Neural cell (in vitro differentiated cells): ENCODE measurements at regions not wholly inside any gene's neighbourhood (a gene's known extent, or its start where the extent isn't known, plus 50 kb on each side); places are given as distances from the start of the nearest gene placed in this dataset.
"Not testable (repeated sequence)": the region's sequence is repeated elsewhere in the genome, so short reads cannot be mapped to it uniquely, and the experiment has no call there.

Experiments
- H2AFZ ChIP-seq: fragments of 200-600, 300-800 bp; sonication (generic), shearing (Covaris generic); 2 replicates; pipeline ENCODE4 v1.6.0; 2014; ENCODE audit warnings: low read depth, mild to moderate bottlenecking, antibody characterized with exemption, low read length, moderate library complexity
- H3F3A ChIP-seq: fragments of 200-600 bp; shearing (Covaris generic); 2 replicates; pipeline ENCODE4 v1.6.1; 2016; ENCODE audit warnings: mild to moderate bottlenecking, moderate library complexity, mixed read lengths, antibody characterized with exemption, low read length; ENCODE audit not compliant: insufficient read depth, poor library complexity, severe bottlenecking
- H3K27ac ChIP-seq: fragments of 200-600, 300-800 bp; sonication (generic), shearing (Covaris generic); 2 replicates; pipeline ENCODE4 v1.5.1; 2014; ENCODE audit warnings: mild to moderate bottlenecking, low read length, moderate library complexity
- H3K27me3 ChIP-seq: fragments of 300-800, 200-600 bp; sonication (generic), shearing (Covaris generic); 2 replicates; pipeline ENCODE4 v1.6.0; 2014; ENCODE audit warnings: mild to moderate bottlenecking, low read depth, low read length, moderate library complexity; ENCODE audit not compliant: insufficient read depth
- H3K36me3 ChIP-seq: fragments of 300-800, 200-600 bp; sonication (generic), shearing (Covaris generic); 2 replicates; pipeline ENCODE4 v1.5.1; 2014; ENCODE audit warnings: mild to moderate bottlenecking, antibody characterized with exemption, low read length, moderate library complexity; ENCODE audit not compliant: insufficient read depth
- H3K4me2 ChIP-seq: fragments of 300-800, 200-600 bp; sonication (generic), shearing (Covaris generic); 2 replicates; pipeline ENCODE4 v1.6.0; 2014; ENCODE audit warnings: mild to moderate bottlenecking, low read length
- H3K4me3 ChIP-seq: fragments of 300-800, 200-600 bp; sonication (generic), shearing (Covaris generic); 2 replicates; pipeline ENCODE4 v1.5.1; 2014; ENCODE audit warnings: mild to moderate bottlenecking, low read length, moderate library complexity
- H3K79me2 ChIP-seq: fragments of 200-600 bp; shearing (Covaris generic); replicated peaks from 2 replicates; pipeline ENCODE4 v1.6.0; 2014; ENCODE audit warnings: mild to moderate bottlenecking, low read length, moderate library complexity; ENCODE audit not compliant: insufficient read depth
- H3K9ac ChIP-seq: fragments of 300-800, 200-600 bp; sonication (generic), shearing (Covaris generic); 2 replicates; pipeline ENCODE4 v1.6.1; 2016; ENCODE audit warnings: mild to moderate bottlenecking, low read length, mixed read lengths
- H3K9me2 ChIP-seq: fragments of 200-600 bp; shearing (Covaris generic); 2 replicates; pipeline ENCODE4 v1.6.1; 2016; ENCODE audit warnings: mild to moderate bottlenecking, low read length, mixed read lengths; ENCODE audit not compliant: insufficient read depth
- H3K9me3 ChIP-seq: fragments of 200-600, 300-800 bp; sonication (generic), shearing (Covaris generic); 2 replicates; pipeline ENCODE4 v1.6.1; 2016; ENCODE audit warnings: mild to moderate bottlenecking, mixed run types, low read length, moderate library complexity, mixed read lengths
- H4K20me1 ChIP-seq: fragments of 200-600 bp; shearing (Covaris generic); 2 replicates; pipeline ENCODE4 v1.6.1; 2016; ENCODE audit warnings: mild to moderate bottlenecking, mixed run types; ENCODE audit not compliant: insufficient read depth

DNA sequence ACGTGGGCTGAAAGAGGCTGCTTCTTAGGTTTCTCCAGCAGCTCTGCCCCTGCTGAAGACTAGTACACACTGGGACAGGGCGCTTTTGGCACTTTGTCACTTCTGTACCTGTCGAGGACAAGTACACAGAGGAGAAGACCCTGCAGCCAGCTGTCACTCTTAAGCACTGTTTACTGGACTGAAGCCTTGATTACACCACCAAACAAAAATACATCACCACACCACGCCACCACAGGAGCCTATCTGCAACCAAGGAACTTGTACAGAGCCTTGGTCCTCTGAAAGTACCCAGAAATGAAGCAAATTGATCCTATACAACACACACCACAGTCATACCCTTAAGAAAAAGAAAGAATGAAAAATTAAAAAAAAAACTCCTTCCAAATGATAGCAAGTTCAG lies 1509.5 kb upstream of the TPTE start:
- not testable (repeated sequence) for H3K9ac ChIP-seq, H3K79me2 ChIP-seq, H3K36me3 ChIP-seq, H3K4me2 ChIP-seq, H3K9me2 ChIP-seq, H2AFZ ChIP-seq, H3K4me3 ChIP-seq, H3K27me3 ChIP-seq, H3K27ac ChIP-seq, H4K20me1 ChIP-seq, H3F3A ChIP-seq
- peaks cover 27% of the 10 kb centered on the region for H3K9me3 ChIP-seq

DNA sequence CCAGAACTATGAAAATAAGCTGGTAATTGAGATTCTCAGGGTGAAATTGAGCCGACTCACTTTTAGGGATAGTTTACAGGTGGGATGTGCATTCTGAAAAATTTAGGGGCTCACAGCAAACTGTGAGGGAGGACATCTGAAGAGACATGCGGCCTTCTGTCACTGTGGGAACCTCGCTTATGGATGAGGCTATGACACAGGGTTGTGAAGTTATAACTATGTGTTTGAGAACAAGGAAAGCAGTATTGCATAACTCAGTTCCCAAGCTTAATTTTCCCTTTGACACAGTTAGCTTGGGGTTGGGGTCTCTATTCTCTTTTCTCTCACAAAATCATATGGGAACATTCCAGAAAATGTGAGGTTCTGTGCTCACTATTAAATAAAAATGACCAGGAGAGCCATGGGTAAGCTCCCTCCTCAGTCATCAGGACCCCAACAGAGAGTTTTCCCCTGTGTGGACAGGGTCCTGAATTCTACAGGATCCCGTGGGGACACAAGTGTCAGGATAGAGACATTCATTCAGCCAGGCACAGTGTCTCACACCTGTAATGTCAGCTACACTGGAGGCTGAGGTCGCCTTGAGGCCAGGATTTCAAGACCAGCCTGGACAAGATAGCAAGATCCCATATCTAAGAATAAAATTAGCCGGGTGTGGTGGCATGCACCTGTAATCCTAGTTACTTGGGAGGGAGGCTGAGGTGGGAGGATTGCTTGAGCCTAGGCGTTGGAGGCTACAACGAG lies 1507.7 kb upstream of the TPTE start:
- not testable (repeated sequence) for H4K20me1 ChIP-seq, H3F3A ChIP-seq, H3K27ac ChIP-seq, H3K36me3 ChIP-seq, H3K4me3 ChIP-seq, H2AFZ ChIP-seq, H3K9ac ChIP-seq, H3K79me2 ChIP-seq, H3K27me3 ChIP-seq, H3K4me2 ChIP-seq, H3K9me2 ChIP-seq
- peaks cover 23% of the 10 kb centered on the region for H3K9me3 ChIP-seq

DNA sequence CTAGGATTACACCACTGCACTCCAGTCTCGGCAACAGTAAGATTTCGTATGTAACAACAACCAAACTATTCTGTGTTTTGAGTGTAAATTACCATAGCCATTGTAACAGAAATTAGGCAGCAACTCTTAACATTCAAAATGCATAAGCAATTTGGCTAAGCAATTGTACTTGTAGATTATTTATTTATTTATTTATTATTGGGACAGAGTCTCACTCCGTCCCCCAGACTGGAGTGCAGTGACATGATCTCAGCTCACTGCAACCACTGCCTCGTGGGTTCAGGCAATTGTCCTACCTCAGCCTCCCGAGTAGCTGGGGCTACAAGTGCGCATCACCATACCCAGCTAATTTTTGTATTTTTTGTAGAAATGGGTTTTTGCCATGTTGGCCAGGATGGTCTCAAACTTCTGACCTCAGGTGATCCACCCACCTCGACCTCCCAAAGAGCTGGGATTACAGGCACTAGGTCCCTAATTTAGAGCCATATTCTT lies 1507.1 kb upstream of the TPTE start:
- not testable (repeated sequence) for H3K9me2 ChIP-seq

DNA sequence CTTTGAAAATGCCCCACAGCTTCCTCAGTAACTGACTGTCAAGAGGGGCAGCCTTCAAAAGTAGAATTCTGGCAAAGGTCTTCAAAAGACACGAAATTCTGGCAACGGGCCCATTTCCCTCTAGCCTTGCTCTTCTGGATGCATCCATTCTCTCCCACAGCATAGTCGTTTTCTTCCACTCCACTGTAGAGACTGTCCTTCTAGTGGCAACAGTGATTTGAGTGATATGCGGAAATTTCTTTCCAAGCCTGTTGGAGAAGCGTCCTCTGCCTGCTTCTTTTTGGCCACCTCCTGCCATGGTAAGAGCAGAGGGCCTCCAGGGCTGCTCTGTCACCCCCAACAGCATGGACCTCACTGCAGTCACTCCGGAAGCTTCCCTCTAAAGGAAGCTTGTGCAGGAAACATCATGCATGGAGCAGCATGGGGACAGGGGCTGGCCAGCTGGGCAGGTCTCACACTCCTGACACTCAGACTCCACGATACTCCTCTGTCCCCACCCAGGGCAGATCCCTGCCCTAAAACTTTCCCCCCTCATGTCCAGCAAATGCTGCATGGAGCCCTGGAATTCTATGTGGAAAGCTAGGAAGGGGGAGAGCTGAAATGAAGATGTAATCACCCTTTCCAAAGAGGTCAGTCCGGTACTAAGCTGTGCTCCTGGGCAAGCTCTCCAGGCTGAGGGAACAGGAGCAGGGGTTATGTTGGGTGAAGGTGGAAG lies 1505.7 kb upstream of the TPTE start:
- H4K20me1 ChIP-seq, H2AFZ ChIP-seq, H3K9me2 ChIP-seq, H3K4me3 ChIP-seq, H3K9ac ChIP-seq, H3K79me2 ChIP-seq, H3K4me2 ChIP-seq, H3K36me3 ChIP-seq, H3F3A ChIP-seq, H3K27me3 ChIP-seq, H3K27ac ChIP-seq: not testable (repeated sequence)
- H3K9me3 ChIP-seq: peaks cover 17% of the 10 kb centered on the region

More for the DNA sequence above, 1507.1 kb upstream of the TPTE start:
- peaks cover 17% of the 10 kb centered on the region for H3K9me3 ChIP-seq
- H3K27ac ChIP-seq, H3K27me3 ChIP-seq, H3K36me3 ChIP-seq, H3K79me2 ChIP-seq, H3K4me2 ChIP-seq, H2AFZ ChIP-seq, H3F3A ChIP-seq, H3K4me3 ChIP-seq, H4K20me1 ChIP-seq, H3K9ac ChIP-seq: not testable (repeated sequence)

GRCh38 chr21:9017206-9017605 lies 1504.2 kb upstream of the TPTE start:
- not testable (repeated sequence) for H3K36me3 ChIP-seq, H3K27ac ChIP-seq, H3K4me3 ChIP-seq, H3F3A ChIP-seq, H3K9ac ChIP-seq, H3K9me2 ChIP-seq, H3K27me3 ChIP-seq, H2AFZ ChIP-seq, H4K20me1 ChIP-seq, H3K4me2 ChIP-seq, H3K79me2 ChIP-seq
- peaks cover 11% of the 10 kb centered on the region for H3K9me3 ChIP-seq

DNA sequence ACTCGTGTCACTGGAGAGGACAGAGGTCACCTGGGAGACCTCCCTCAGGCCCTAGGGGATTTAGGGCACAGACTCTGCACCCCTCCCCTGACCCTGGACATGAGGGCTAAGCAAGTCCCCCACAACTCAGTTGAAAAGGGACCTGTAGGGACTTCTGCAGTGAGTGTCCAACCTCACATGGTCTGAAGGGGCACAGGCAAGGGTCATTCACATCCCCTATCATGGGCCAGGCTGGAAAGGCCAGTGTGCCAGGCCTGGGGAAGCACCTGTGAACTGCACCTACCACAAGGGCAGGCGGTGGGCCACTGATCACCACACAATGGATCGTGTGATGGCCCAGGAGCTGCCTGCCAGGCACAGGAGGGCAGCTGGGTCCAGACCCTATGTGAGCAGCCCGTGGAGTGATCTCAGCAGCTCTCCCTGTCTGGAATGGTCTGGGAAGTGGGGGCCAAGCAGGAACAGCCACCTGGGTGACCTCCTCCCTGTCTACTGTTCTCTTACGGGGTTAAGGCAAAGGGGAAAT lies 1502.6 kb upstream of the TPTE start:
- not testable (repeated sequence) for H3K9me3 ChIP-seq, H3K36me3 ChIP-seq, H3K27ac ChIP-seq, H3K79me2 ChIP-seq, H3K4me2 ChIP-seq, H3K9me2 ChIP-seq, H3F3A ChIP-seq, H4K20me1 ChIP-seq, H3K27me3 ChIP-seq, H3K9ac ChIP-seq, H3K4me3 ChIP-seq, H2AFZ ChIP-seq

DNA sequence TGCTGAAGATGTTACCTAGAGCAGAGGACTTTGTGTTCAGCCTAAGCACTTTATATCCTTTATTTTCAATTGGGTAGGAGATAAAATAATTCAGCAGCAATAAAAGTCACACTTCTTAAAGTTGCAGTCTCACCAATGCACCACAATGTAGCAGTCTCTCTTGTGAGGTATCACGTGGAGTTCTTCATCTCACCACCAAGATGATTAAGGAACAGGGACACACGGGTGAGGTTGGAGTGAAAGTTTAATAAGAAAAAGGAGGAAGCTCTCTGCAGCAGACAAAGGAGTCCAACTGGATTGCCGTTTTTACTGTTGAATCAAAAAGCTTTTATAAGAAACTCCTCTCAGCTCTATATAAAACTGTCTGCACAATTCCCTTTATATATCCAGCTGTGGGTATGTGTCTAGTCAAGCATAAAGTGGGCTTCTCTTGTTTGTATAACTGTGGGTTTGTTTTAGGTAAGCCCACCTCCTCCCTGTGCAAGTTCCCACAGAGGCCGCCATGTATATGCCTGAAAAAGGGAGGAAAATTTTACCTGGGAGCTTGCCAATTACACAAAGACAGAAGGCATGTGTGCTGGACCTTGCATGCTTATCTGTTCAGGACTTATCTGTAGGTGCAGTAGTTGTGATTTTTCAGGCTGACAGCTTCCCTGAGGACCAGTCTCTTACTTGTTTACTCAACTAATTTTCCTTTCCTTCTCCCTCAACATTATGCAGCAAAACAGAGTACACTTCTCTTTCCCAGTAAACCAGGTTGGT lies 1497.2 kb upstream of the TPTE start:
- H3K9ac ChIP-seq, H4K20me1 ChIP-seq, H3F3A ChIP-seq: not testable (repeated sequence)

More for the DNA sequence above, 1497.2 kb upstream of the TPTE start:
- H2AFZ ChIP-seq, H3K27ac ChIP-seq, H3K4me2 ChIP-seq, H3K9me3 ChIP-seq, H3K9me2 ChIP-seq, H3K79me2 ChIP-seq, H3K4me3 ChIP-seq, H3K27me3 ChIP-seq, H3K36me3 ChIP-seq: not testable (repeated sequence)
